ENCODE measurements at regions not wholly inside any gene's neighbourhood (a gene's known extent, or its start where the extent isn't known, plus 50 kb on each side); places are given as distances from the start of the nearest gene placed in this dataset.
"Not testable (repeated sequence)": the region's sequence is repeated elsewhere in the genome, so short reads cannot be mapped to it uniquely, and the experiment has no call there.

DNA sequence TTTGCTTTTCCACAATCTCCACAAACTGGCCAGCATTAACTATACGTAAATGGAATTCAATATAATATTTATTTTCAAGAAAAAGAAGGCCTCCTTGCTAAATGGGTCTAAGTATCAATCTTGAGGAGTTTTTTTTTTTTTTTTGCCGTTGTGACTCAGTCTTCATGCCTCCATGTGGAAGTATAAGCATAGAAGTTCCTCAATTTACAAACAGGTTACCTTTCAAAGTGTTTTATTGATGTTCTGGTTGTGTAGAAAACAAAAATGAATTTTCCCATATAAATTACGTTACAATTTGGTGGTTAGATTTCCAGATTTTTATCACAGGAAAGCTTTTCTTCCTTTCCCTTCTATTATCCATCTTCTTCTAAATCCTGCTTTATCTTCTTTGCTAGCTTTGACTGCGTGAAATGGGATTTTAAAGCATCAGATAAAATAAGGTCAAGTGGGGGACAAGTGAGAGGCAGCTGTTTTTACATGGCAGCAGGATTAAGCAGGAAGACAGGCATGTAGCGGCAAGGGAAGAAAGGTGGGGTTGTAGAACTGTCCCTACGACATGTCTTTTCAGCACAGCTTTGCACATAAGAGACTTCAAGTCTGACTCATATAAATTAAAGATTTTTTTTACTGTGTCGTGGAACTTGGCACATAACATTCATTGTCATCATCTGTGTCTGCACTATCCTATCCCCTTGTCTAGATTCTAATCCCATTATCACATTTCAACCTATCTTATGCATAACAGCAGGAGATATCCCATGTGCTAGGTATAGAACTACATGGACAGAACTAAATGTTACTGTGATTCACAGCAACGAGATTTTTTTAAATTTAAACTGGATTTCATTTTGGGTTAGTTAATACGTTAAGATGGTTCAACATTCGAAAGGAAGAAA is 135.3 kb upstream of the FAM3C start:
- Histone ChIP-seq H3K4me1 (ENCODE audit: control insufficient read depth, insufficient read depth, low read length) (peaks cover 29% of the 10 kb centered on the region), H3K9me3 (replicated peaks; ENCODE audit: low read length) (no peaks in the 10 kb centered on the region), H3K4me3 (ENCODE audit: low read length) (no peak overlapping the region), H3K27me3 (ENCODE audit: control insufficient read depth, insufficient read depth, low read length) (no peaks in the 10 kb centered on the region), H3K9ac (ENCODE audit: low read depth, low read length) (peak overlapping the region; percentile 38), H3K4me2 (ENCODE audit: low read length) (no peak overlapping the region), H3K36me3 (ENCODE audit: insufficient read depth, low read length) (no peaks in the 10 kb centered on the region)

DNA sequence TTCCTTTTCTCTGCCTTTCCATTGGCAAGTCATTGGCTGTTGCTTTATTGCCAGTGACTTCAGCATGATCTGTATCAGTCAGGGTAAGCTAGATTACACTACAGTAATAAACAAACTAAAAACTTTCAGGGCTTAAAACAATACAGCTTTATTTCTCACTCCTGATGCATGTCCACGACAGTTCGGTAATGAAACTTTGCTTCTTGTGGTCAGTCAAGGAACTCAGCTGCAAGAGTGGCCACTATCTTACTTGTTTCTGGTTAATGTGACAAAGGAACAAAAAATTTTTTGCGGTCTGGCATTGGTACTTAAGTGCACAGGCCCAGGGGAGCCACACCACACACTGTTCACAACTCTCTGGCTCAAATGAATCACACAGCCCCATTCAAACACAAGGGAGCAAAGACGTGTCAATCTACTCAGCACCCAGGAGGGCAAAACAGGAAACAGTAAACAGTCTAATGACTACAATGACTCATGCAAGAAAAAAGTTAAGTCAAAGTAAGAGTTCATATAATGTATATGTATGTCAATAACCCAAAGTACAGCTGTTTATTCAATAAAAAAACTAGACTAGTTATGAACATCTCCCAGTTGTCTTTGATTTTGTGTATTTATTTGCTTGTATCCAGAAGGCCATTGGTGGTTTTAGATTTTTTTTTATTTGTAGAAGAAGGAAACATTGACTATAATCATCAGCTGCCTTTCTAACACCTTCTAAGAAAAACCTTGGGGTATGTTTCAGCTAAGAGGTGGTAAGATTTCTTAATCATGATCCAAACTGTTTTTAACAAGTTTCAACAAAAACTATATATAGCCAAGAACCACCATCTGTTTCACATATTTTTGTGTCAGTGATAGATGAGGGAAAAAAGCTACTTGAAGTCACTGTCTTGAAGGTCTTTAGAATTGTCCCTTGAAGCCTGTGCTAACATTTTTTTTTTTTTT is 134.4 kb upstream of the FAM3C start:
- no peaks in the 10 kb centered on the region for H3K36me3 ChIP-seq (ENCODE audit: insufficient read depth, low read length)
- H3K9me3 ChIP-seq (replicated peaks; ENCODE audit: low read length) = no peaks in the 10 kb centered on the region
- H3K27me3 ChIP-seq (ENCODE audit: control insufficient read depth, insufficient read depth, low read length) = no peaks in the 10 kb centered on the region
- H3K4me1 ChIP-seq (ENCODE audit: control insufficient read depth, insufficient read depth, low read length) = peaks cover 29% of the 10 kb centered on the region
- H3K9ac ChIP-seq (ENCODE audit: low read depth, low read length) = peak overlapping the region; percentile 55
- peak overlapping the region; percentile 59 for H3K4me2 ChIP-seq (ENCODE audit: low read length)
- peak overlapping the region; percentile 11 for H3K4me3 ChIP-seq (ENCODE audit: low read length)

GRCh38 chr7:121529003-121529402 is 132.9 kb upstream of the FAM3C start:
- Histone ChIP-seq H3K4me3 (ENCODE audit: low read length) (no peak overlapping the region), H3K9ac (ENCODE audit: low read depth, low read length) (no peak overlapping the region), H3K27me3 (ENCODE audit: control insufficient read depth, insufficient read depth, low read length) (no peaks in the 10 kb centered on the region), H3K4me1 (ENCODE audit: control insufficient read depth, insufficient read depth, low read length) (peaks cover 29% of the 10 kb centered on the region), H3K4me2 (ENCODE audit: low read length) (no peak overlapping the region), H3K36me3 (ENCODE audit: insufficient read depth, low read length) (no peaks in the 10 kb centered on the region), H3K9me3 (replicated peaks; ENCODE audit: low read length) (no peaks in the 10 kb centered on the region)

DNA sequence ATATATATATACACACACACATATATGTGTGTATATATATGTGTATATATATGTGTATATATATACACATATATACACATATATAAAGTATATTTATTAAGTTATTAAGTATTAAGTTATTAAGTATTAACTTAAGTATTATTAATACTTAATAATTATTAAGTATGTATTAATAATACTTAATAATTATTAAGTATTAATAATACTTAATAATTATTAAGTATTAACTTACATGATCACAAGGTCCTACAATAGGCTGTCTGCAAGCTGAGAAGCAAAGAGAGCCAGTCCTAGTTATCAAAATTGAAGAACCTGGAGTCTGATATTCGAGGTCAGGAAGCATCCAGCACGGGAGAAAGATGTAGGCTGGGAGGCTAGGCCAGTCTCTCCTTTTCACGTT is 130.1 kb upstream of the FAM3C start:
- not testable (repeated sequence) for H3K9me3 ChIP-seq (replicated peaks; ENCODE audit: low read length); H3K36me3 ChIP-seq (ENCODE audit: insufficient read depth, low read length)

GRCh38 chr7:121525155-121525819 is 129.2 kb upstream of the FAM3C start:
- H3K9ac ChIP-seq (ENCODE audit: low read depth, low read length) = no peak overlapping the region
- H3K27me3 ChIP-seq (ENCODE audit: control insufficient read depth, insufficient read depth, low read length) = no peaks in the 10 kb centered on the region
- H3K9me3 ChIP-seq (replicated peaks; ENCODE audit: low read length) = no peaks in the 10 kb centered on the region
- no peak overlapping the region for H3K4me2 ChIP-seq (ENCODE audit: low read length)
- peaks cover 15% of the 10 kb centered on the region for H3K4me1 ChIP-seq (ENCODE audit: control insufficient read depth, insufficient read depth, low read length)
- no peaks in the 10 kb centered on the region for H3K36me3 ChIP-seq (ENCODE audit: insufficient read depth, low read length)
- no peak overlapping the region for H3K4me3 ChIP-seq (ENCODE audit: low read length)

More for the DNA sequence above, 130.1 kb upstream of the FAM3C start:
- not testable (repeated sequence) for H3K4me2 ChIP-seq (ENCODE audit: low read length); H3K4me3 ChIP-seq (ENCODE audit: low read length); H3K27me3 ChIP-seq (ENCODE audit: control insufficient read depth, insufficient read depth, low read length); H3K9ac ChIP-seq (ENCODE audit: low read depth, low read length)
- peaks cover 24% of the 10 kb centered on the region for H3K4me1 ChIP-seq (ENCODE audit: control insufficient read depth, insufficient read depth, low read length)

- Histone ChIP-seq H3K4me1 (ENCODE audit: control insufficient read depth, insufficient read depth, low read length) (no peaks in the 10 kb centered on the region), H3K9me3 (replicated peaks; ENCODE audit: low read length) (no peaks in the 10 kb centered on the region), H3K4me2 (ENCODE audit: low read length) (no peak overlapping the region), H3K27me3 (ENCODE audit: control insufficient read depth, insufficient read depth, low read length) (no peaks in the 10 kb centered on the region), H3K9ac (ENCODE audit: low read depth, low read length) (no peak overlapping the region), H3K36me3 (ENCODE audit: insufficient read depth, low read length) (no peaks in the 10 kb centered on the region), H3K4me3 (ENCODE audit: low read length) (no peak overlapping the region)
Observed at GRCh38 chr7:121521711-121522400, 125.7 kb upstream of the FAM3C start.

DNA sequence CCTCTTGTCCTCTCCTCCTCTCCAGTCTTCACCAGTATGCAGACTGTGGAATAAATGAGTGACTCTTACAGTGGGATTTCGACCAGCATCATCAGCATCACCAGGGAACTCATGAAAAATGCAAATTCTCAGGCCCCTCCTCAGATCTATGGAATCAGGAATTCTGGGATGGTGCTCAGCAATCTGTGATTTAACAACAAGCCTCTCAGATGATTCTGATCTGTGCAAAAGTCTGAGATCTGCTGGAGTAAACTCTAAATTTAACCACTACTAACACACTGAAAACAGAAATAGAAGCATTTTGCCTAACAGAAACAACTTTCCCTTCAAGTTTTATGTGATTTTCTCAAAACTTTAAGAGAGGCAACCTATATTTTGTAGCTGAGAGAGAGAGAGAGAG is 124.8 kb upstream of the FAM3C start:
- no peak overlapping the region for H3K4me3 ChIP-seq (ENCODE audit: low read length)
- H3K4me2 ChIP-seq (ENCODE audit: low read length) = no peak overlapping the region
- H3K9ac ChIP-seq (ENCODE audit: low read depth, low read length) = no peak overlapping the region
- H3K36me3 ChIP-seq (ENCODE audit: insufficient read depth, low read length) = no peaks in the 10 kb centered on the region
- no peaks in the 10 kb centered on the region for H3K9me3 ChIP-seq (replicated peaks; ENCODE audit: low read length)
- no peaks in the 10 kb centered on the region for H3K4me1 ChIP-seq (ENCODE audit: control insufficient read depth, insufficient read depth, low read length)
- H3K27me3 ChIP-seq (ENCODE audit: control insufficient read depth, insufficient read depth, low read length) = no peaks in the 10 kb centered on the region

GRCh38 chr7:121519548-121520521 is 123.7 kb upstream of the FAM3C start:
- no peak overlapping the region for H3K9ac ChIP-seq (ENCODE audit: low read depth, low read length)
- no peak overlapping the region for H3K4me3 ChIP-seq (ENCODE audit: low read length)
- no peaks in the 10 kb centered on the region for H3K4me1 ChIP-seq (ENCODE audit: control insufficient read depth, insufficient read depth, low read length)
- H3K27me3 ChIP-seq (ENCODE audit: control insufficient read depth, insufficient read depth, low read length) = no peaks in the 10 kb centered on the region
- H3K36me3 ChIP-seq (ENCODE audit: insufficient read depth, low read length) = no peaks in the 10 kb centered on the region
- H3K9me3 ChIP-seq (replicated peaks; ENCODE audit: low read length) = no peaks in the 10 kb centered on the region
- H3K4me2 ChIP-seq (ENCODE audit: low read length) = no peak overlapping the region

- Histone ChIP-seq H3K9ac (ENCODE audit: low read depth, low read length) (no peak overlapping the region), H3K9me3 (replicated peaks; ENCODE audit: low read length) (no peaks in the 10 kb centered on the region), H3K36me3 (ENCODE audit: insufficient read depth, low read length) (no peaks in the 10 kb centered on the region), H3K4me3 (ENCODE audit: low read length) (no peak overlapping the region), H3K4me1 (ENCODE audit: control insufficient read depth, insufficient read depth, low read length) (no peaks in the 10 kb centered on the region), H3K27me3 (ENCODE audit: control insufficient read depth, insufficient read depth, low read length) (no peaks in the 10 kb centered on the region), H3K4me2 (ENCODE audit: low read length) (no peak overlapping the region)
Observed at GRCh38 chr7:121517591-121517990, 121.5 kb upstream of the FAM3C start.

DNA sequence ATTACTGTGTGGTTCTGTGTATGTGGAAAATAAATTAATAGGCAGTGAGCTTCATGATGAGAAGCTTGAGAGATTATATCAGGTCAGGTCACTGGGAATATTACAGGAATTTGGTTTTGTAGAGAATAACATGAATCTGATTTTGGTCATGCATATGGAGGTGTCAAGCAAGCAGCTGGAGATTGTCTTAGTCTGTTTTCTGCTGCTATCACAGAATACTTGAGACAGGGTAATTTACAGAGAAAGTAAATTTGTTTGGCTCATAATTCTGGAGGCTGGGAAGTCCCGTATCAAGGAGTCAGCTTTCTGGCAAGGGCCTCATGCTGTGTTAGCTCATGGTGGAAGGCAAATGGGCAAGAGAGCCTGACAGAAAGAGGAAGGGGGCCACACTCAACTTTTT is 120.7 kb upstream of the FAM3C start:
- no peak overlapping the region for H3K4me3 ChIP-seq (ENCODE audit: low read length)
- no peaks in the 10 kb centered on the region for H3K4me1 ChIP-seq (ENCODE audit: control insufficient read depth, insufficient read depth, low read length)
- H3K9me3 ChIP-seq (replicated peaks; ENCODE audit: low read length) = no peaks in the 10 kb centered on the region
- H3K4me2 ChIP-seq (ENCODE audit: low read length) = no peak overlapping the region
- H3K9ac ChIP-seq (ENCODE audit: low read depth, low read length) = no peak overlapping the region
- H3K36me3 ChIP-seq (ENCODE audit: insufficient read depth, low read length) = no peaks in the 10 kb centered on the region
- no peaks in the 10 kb centered on the region for H3K27me3 ChIP-seq (ENCODE audit: control insufficient read depth, insufficient read depth, low read length)

All from skeletal muscle satellite cell (primary cell).